AG10803 (cell line): ENCODE measurements at regions not wholly inside any gene's neighbourhood (a gene's known extent, or its start where the extent isn't known, plus 50 kb on each side); places are given as distances from the start of the nearest gene placed in this dataset.
"Not testable (repeated sequence)": the region's sequence is repeated elsewhere in the genome, so short reads cannot be mapped to it uniquely, and the experiment has no call there.

Source experiments
- DNase-seq: peaks from one replicate; pipeline ENCODE4 v3.0.0; 2010; ENCODE audit warnings: low read depth
- H3K4me3 ChIP-seq: 2 replicates; pipeline ENCODE4 v1.5.1; 2011; ENCODE audit warnings: mild to moderate bottlenecking, low read length, control low read depth
- CTCF ChIP-seq: conservative IDR thresholded peaks from 2 replicates; pipeline ENCODE4 v1.5.1; 2011; ENCODE audit warnings: mild to moderate bottlenecking, low read length, control low read depth, inconsistent platforms

- no peak for TF ChIP-seq CTCF
- no peak overlapping the region for H3K4me3 ChIP-seq
- no peak for DNase-seq
Measured at GRCh38 chr3:18712713-18713576, 287.8 kb upstream of the SATB1 start.

GRCh38 chr3:18704326-18704725, 279.2 kb upstream of the SATB1 start:
- DNase-seq: no peak
- H3K4me3 ChIP-seq: no peak overlapping the region
- TF ChIP-seq CTCF: no peak

- DNase-seq: no peak
Measured at GRCh38 chr3:18703798-18704197, 278.7 kb upstream of the SATB1 start.

GRCh38 chr3:18693588-18694329, 268.6 kb upstream of the SATB1 start:
- not testable (repeated sequence) for H3K4me3 ChIP-seq

More at GRCh38 chr3:18703798-18704197, 278.7 kb upstream of the SATB1 start:
- TF ChIP-seq CTCF: no peak
- H3K4me3 ChIP-seq: no peak overlapping the region

GRCh38 chr3:18687286-18687685, 262.1 kb upstream of the SATB1 start:
- H3K4me3 ChIP-seq: no peak overlapping the region
- no peak for TF ChIP-seq CTCF

More at GRCh38 chr3:18693588-18694329, 268.6 kb upstream of the SATB1 start:
- not testable (repeated sequence) for DNase-seq

GRCh38 chr3:18683900-18684299, 258.8 kb upstream of the SATB1 start:
- H3K4me3 ChIP-seq: no peak overlapping the region
- DNase-seq: no peak
- TF ChIP-seq CTCF: no peak

More at GRCh38 chr3:18687286-18687685, 262.1 kb upstream of the SATB1 start:
- DNase-seq: no peak

GRCh38 chr3:18681818-18682345, 256.7 kb upstream of the SATB1 start:
- no peak for DNase-seq
- H3K4me3 ChIP-seq: no peak overlapping the region
- no peak for TF ChIP-seq CTCF
